ENCODE measurements at regions not wholly inside any gene's neighbourhood (a gene's known extent, or its start where the extent isn't known, plus 50 kb on each side); places are given as distances from the start of the nearest gene placed in this dataset.

GRCh38 chr7:144936314-144936713, 100.5 kb upstream of the TPK1 start:
- no peak for TF ChIP-seq CTCF (conservative IDR thresholded peaks at IDR 0.05; ENCODE audit: low read depth in 2 of 2)
- no peak for TF ChIP-seq POLR2AphosphoS5 (IDR thresholded peaks at IDR 0.05; ENCODE audit: low read depth)
- no peak for TF ChIP-seq EZH2 (IDR thresholded peaks at IDR 0.05; ENCODE audit: low read depth, unreplicated experiment)
- TF ChIP-seq, protein P1, sequence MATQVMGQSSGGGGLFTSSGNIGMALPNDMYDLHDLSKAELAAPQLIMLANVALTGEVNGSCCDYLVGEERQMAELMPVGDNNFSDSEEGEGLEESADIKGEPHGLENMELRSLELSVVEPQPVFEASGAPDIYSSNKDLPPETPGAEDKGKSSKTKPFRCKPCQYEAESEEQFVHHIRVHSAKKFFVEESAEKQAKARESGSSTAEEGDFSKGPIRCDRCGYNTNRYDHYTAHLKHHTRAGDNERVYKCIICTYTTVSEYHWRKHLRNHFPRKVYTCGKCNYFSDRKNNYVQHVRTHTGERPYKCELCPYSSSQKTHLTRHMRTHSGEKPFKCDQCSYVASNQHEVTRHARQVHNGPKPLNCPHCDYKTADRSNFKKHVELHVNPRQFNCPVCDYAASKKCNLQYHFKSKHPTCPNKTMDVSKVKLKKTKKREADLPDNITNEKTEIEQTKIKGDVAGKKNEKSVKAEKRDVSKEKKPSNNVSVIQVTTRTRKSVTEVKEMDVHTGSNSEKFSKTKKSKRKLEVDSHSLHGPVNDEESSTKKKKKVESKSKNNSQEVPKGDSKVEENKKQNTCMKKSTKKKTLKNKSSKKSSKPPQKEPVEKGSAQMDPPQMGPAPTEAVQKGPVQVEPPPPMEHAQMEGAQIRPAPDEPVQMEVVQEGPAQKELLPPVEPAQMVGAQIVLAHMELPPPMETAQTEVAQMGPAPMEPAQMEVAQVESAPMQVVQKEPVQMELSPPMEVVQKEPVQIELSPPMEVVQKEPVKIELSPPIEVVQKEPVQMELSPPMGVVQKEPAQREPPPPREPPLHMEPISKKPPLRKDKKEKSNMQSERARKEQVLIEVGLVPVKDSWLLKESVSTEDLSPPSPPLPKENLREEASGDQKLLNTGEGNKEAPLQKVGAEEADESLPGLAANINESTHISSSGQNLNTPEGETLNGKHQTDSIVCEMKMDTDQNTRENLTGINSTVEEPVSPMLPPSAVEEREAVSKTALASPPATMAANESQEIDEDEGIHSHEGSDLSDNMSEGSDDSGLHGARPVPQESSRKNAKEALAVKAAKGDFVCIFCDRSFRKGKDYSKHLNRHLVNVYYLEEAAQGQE (IDR thresholded peaks at IDR 0.05; ENCODE audit: unreplicated experiment), result no peak
- TF ChIP-seq, protein P2, sequence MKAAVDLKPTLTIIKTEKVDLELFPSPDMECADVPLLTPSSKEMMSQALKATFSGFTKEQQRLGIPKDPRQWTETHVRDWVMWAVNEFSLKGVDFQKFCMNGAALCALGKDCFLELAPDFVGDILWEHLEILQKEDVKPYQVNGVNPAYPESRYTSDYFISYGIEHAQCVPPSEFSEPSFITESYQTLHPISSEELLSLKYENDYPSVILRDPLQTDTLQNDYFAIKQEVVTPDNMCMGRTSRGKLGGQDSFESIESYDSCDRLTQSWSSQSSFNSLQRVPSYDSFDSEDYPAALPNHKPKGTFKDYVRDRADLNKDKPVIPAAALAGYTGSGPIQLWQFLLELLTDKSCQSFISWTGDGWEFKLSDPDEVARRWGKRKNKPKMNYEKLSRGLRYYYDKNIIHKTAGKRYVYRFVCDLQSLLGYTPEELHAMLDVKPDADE (IDR thresholded peaks at IDR 0.05), result no peak
- no peak for TF ChIP-seq CREB1 (CRISPR knock-in tag; IDR thresholded peaks at IDR 0.05; ENCODE audit: low read depth)

Data from GM23338 (cell line).